Stimulated activated CD4-positive, alpha-beta T cell treated with anti-CD3 and anti-CD28 coated beads, Interleukin-2, amount 100 ng/mL, for 48 hours (primary cell): ENCODE measurements at regions not wholly inside any gene's neighbourhood (a gene's known extent, or its start where the extent isn't known, plus 50 kb on each side); places are given as distances from the start of the nearest gene placed in this dataset.

ENCODE experiments used
- DNase-seq, 2 donors: peaks; one replicate each; pipeline ENCODE4 v3.0.0-alpha.2; 2020

- DNase-seq, result no peak
Measured at GRCh38 chr2:57539761-57540160, 506.8 kb upstream of the VRK2 start.

GRCh38 chr2:57542081-57542480 lies 504.5 kb upstream of the VRK2 start:
- no peak for DNase-seq

GRCh38 chr2:57543211-57543610 lies 503.4 kb upstream of the VRK2 start:
- DNase-seq, result no peak

- no peak for DNase-seq
Measured at GRCh38 chr2:57544624-57545023, 502.0 kb upstream of the VRK2 start.

- no peak for DNase-seq
Measured at GRCh38 chr2:57546478-57546877, 500.1 kb upstream of the VRK2 start.

- DNase-seq, result no peak
Measured at GRCh38 chr2:57549642-57550102, 496.9 kb upstream of the VRK2 start.

GRCh38 chr2:57550912-57551311 lies 495.7 kb upstream of the VRK2 start:
- DNase-seq, result no peak

GRCh38 chr2:57552885-57553284 lies 493.7 kb upstream of the VRK2 start:
- DNase-seq, result no peak

GRCh38 chr2:57554348-57554747 lies 492.3 kb upstream of the VRK2 start:
- no peak for DNase-seq

GRCh38 chr2:57558312-57558711 lies 488.3 kb upstream of the VRK2 start:
- no peak for DNase-seq

GRCh38 chr2:57562495-57562894 lies 484.1 kb upstream of the VRK2 start:
- no peak for DNase-seq

- DNase-seq, result no peak
Measured at GRCh38 chr2:57563015-57563414, 483.6 kb upstream of the VRK2 start.

GRCh38 chr2:57567245-57567644 lies 479.4 kb upstream of the VRK2 start:
- DNase-seq, result no peak

GRCh38 chr2:57569396-57569795 lies 477.2 kb upstream of the VRK2 start:
- DNase-seq, result no peak

- no peak for DNase-seq
Measured at GRCh38 chr2:57570961-57571360, 475.6 kb upstream of the VRK2 start.

GRCh38 chr2:57575700-57576268 lies 470.8 kb upstream of the VRK2 start:
- no peak for DNase-seq

- no peak for DNase-seq
Measured at GRCh38 chr2:57576983-57577382, 469.6 kb upstream of the VRK2 start.

GRCh38 chr2:57597940-57598339 lies 448.7 kb upstream of the VRK2 start:
- DNase-seq, result no peak

GRCh38 chr2:57598551-57598950 lies 448.1 kb upstream of the VRK2 start:
- DNase-seq, result no peak

GRCh38 chr2:57602733-57603132 lies 443.9 kb upstream of the VRK2 start:
- DNase-seq, result no peak

- DNase-seq, result no peak
Measured at GRCh38 chr2:57614988-57615387, 431.6 kb upstream of the VRK2 start.

- DNase-seq, result no peak
Measured at GRCh38 chr2:57615855-57616556, 430.6 kb upstream of the VRK2 start.

- DNase-seq, result no peak
Measured at GRCh38 chr2:57617318-57617717, 429.3 kb upstream of the VRK2 start.

GRCh38 chr2:57621122-57621663 lies 425.4 kb upstream of the VRK2 start:
- DNase-seq, result no peak

GRCh38 chr2:57622009-57622408 lies 424.6 kb upstream of the VRK2 start:
- DNase-seq, result no peak
